Liver (tissue), 3 donors: ENCODE measurements at regions not wholly inside any gene's neighbourhood (a gene's known extent, or its start where the extent isn't known, plus 50 kb on each side); places are given as distances from the start of the nearest gene placed in this dataset.
"Not testable (repeated sequence)": the region's sequence is repeated elsewhere in the genome, so short reads cannot be mapped to it uniquely, and the experiment has no call there.

ENCODE experiments used
- FOXA1 ChIP-seq: IDR thresholded peaks from 2 replicates; pipeline ENCODE4 v1.6.1; 2016; ENCODE audit warnings: antibody characterized with exemption
- GABPA ChIP-seq, 2 donors: IDR thresholded peaks in 1 of 2; conservative IDR thresholded peaks in 1 of 2; 2 replicates each; pipeline ENCODE4 v1.6.1; 2016; ENCODE audit warnings: antibody characterized with exemption in 2 of 2, mild to moderate bottlenecking in 1 of 2, moderate library complexity in 1 of 2
- HNF4G ChIP-seq: IDR thresholded peaks from 2 replicates; pipeline ENCODE4 v1.6.1; 2016; ENCODE audit warnings: antibody characterized with exemption
- NR2F2 ChIP-seq: IDR thresholded peaks from 2 replicates; pipeline ENCODE4 v1.6.1; 2016; ENCODE audit warnings: antibody characterized with exemption
- RAD21 ChIP-seq, 2 donors: IDR thresholded peaks; 2 replicates each; pipeline ENCODE4 v1.6.1; 2016; ENCODE audit warnings: antibody characterized with exemption in 2 of 2, mild to moderate bottlenecking in 2 of 2
- RXRA ChIP-seq, 2 donors: IDR thresholded peaks; 2 replicates each; pipeline ENCODE4 v1.6.1; 2017 to 2018; ENCODE audit warnings: antibody characterized with exemption in 2 of 2, mild to moderate bottlenecking in 1 of 2
- SP1 ChIP-seq: IDR thresholded peaks from 2 replicates; pipeline ENCODE4 v1.6.1; 2018; ENCODE audit warnings: antibody characterized with exemption, mild to moderate bottlenecking
- TAF1 ChIP-seq: conservative IDR thresholded peaks from 2 replicates; pipeline ENCODE4 v1.6.1; 2016; ENCODE audit warnings: antibody characterized with exemption, mild to moderate bottlenecking
- YY1 ChIP-seq: IDR thresholded peaks from 2 replicates; pipeline ENCODE4 v1.6.1; 2016; ENCODE audit warnings: antibody characterized with exemption, mild to moderate bottlenecking
- TF ChIP-seq, protein P1 (sequence below): fragments of 150-350 bp; IDR thresholded peaks from 2 replicates; pipeline ENCODE4 v1.5.1; 2017; ENCODE audit warnings: improper control_type of control experiment, low read depth, low read length; ENCODE audit not compliant: missing input control
- TF ChIP-seq, protein P2 (sequence below): IDR thresholded peaks from 2 replicates; pipeline ENCODE4 v1.6.1; 2016; ENCODE audit warnings: antibody characterized with exemption, mild to moderate bottlenecking
- TF ChIP-seq, protein P3 (sequence below): IDR thresholded peaks from 2 replicates; pipeline ENCODE4 v1.6.1; 2016; ENCODE audit warnings: antibody characterized with exemption
- TF ChIP-seq, protein P4 (sequence below): IDR thresholded peaks from 2 replicates; pipeline ENCODE4 v1.6.1; 2016; ENCODE audit warnings: antibody characterized with exemption
- TF ChIP-seq, protein P5 (sequence below): IDR thresholded peaks from 2 replicates; pipeline ENCODE4 v1.6.1; 2016; ENCODE audit warnings: antibody characterized with exemption
- donor health status: healthy.
- donor health status: healthy.

DNA sequence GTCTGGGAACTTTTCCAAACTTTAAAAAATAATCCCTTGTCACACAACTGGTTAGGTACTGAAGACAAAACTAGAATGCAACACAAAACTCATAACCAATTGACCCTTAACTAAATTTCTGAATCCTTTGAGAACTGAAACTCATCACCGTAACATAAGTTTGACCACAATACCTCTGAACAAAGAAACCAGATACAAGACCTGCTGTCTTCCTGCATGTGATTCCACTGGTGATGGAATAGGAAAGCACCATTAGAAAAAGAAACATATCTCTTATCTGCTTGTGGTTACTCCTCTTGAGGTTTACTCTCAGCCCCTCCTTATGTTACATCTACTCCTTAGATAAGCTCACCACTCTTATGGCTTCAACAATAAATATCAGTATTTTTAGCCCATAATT is 603.6 kb downstream of the CDY1 start:
- TF ChIP-seq, protein P1, sequence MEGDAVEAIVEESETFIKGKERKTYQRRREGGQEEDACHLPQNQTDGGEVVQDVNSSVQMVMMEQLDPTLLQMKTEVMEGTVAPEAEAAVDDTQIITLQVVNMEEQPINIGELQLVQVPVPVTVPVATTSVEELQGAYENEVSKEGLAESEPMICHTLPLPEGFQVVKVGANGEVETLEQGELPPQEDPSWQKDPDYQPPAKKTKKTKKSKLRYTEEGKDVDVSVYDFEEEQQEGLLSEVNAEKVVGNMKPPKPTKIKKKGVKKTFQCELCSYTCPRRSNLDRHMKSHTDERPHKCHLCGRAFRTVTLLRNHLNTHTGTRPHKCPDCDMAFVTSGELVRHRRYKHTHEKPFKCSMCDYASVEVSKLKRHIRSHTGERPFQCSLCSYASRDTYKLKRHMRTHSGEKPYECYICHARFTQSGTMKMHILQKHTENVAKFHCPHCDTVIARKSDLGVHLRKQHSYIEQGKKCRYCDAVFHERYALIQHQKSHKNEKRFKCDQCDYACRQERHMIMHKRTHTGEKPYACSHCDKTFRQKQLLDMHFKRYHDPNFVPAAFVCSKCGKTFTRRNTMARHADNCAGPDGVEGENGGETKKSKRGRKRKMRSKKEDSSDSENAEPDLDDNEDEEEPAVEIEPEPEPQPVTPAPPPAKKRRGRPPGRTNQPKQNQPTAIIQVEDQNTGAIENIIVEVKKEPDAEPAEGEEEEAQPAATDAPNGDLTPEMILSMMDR = not testable (repeated sequence)
- TF ChIP-seq, protein P2, sequence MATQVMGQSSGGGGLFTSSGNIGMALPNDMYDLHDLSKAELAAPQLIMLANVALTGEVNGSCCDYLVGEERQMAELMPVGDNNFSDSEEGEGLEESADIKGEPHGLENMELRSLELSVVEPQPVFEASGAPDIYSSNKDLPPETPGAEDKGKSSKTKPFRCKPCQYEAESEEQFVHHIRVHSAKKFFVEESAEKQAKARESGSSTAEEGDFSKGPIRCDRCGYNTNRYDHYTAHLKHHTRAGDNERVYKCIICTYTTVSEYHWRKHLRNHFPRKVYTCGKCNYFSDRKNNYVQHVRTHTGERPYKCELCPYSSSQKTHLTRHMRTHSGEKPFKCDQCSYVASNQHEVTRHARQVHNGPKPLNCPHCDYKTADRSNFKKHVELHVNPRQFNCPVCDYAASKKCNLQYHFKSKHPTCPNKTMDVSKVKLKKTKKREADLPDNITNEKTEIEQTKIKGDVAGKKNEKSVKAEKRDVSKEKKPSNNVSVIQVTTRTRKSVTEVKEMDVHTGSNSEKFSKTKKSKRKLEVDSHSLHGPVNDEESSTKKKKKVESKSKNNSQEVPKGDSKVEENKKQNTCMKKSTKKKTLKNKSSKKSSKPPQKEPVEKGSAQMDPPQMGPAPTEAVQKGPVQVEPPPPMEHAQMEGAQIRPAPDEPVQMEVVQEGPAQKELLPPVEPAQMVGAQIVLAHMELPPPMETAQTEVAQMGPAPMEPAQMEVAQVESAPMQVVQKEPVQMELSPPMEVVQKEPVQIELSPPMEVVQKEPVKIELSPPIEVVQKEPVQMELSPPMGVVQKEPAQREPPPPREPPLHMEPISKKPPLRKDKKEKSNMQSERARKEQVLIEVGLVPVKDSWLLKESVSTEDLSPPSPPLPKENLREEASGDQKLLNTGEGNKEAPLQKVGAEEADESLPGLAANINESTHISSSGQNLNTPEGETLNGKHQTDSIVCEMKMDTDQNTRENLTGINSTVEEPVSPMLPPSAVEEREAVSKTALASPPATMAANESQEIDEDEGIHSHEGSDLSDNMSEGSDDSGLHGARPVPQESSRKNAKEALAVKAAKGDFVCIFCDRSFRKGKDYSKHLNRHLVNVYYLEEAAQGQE = not testable (repeated sequence)
- TF ChIP-seq, protein P3, sequence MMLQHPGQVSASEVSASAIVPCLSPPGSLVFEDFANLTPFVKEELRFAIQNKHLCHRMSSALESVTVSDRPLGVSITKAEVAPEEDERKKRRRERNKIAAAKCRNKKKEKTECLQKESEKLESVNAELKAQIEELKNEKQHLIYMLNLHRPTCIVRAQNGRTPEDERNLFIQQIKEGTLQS = not testable (repeated sequence)
- not testable (repeated sequence) for TF ChIP-seq RAD21 (IDR thresholded peaks at IDR 0.05); TAF1; NR2F2; YY1; SP1; RXRA (IDR thresholded peaks at IDR 0.05); FOXA1; GABPA (IDR thresholded peaks at IDR 0.05 in 1 of 2, conservative IDR thresholded peaks at IDR 0.05 in 1 of 2); HNF4G
- TF ChIP-seq, protein P4, sequence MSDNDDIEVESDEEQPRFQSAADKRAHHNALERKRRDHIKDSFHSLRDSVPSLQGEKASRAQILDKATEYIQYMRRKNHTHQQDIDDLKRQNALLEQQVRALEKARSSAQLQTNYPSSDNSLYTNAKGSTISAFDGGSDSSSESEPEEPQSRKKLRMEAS = not testable (repeated sequence)
- TF ChIP-seq, protein P5, sequence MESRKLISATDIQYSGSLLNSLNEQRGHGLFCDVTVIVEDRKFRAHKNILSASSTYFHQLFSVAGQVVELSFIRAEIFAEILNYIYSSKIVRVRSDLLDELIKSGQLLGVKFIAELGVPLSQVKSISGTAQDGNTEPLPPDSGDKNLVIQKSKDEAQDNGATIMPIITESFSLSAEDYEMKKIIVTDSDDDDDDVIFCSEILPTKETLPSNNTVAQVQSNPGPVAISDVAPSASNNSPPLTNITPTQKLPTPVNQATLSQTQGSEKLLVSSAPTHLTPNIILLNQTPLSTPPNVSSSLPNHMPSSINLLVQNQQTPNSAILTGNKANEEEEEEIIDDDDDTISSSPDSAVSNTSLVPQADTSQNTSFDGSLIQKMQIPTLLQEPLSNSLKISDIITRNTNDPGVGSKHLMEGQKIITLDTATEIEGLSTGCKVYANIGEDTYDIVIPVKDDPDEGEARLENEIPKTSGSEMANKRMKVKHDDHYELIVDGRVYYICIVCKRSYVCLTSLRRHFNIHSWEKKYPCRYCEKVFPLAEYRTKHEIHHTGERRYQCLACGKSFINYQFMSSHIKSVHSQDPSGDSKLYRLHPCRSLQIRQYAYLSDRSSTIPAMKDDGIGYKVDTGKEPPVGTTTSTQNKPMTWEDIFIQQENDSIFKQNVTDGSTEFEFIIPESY = not testable (repeated sequence)
